Activated CD4-positive, alpha-beta T cell treated with anti-CD3 and anti-CD28 coated beads for 36 hours (primary cell): ENCODE measurements at regions not wholly inside any gene's neighbourhood (a gene's known extent, or its start where the extent isn't known, plus 50 kb on each side); places are given as distances from the start of the nearest gene placed in this dataset.
"Not testable (repeated sequence)": the region's sequence is repeated elsewhere in the genome, so short reads cannot be mapped to it uniquely, and the experiment has no call there.

Source experiments
- ATAC-seq: fragments of 200-7000 bp; cut with Tn5 transposase; one replicate; pipeline ENCODE4 v1.10.0; 2021; ENCODE audit warnings: mild to moderate bottlenecking, moderate library complexity
- CTCF ChIA-PET: fragments of 350-600 bp; sonication (Branson Sonifier 250); formaldehyde crosslinking; loops from one replicate; lab custom pipeline; 2021; ENCODE audit warnings: antibody characterized with exemption; lab: Charles Lee
- POLR2A ChIA-PET: fragments of 350-600 bp; sonication (Branson Sonifier 250); formaldehyde crosslinking; loops from one replicate; lab custom pipeline; 2021; ENCODE audit warnings: antibody characterized with exemption, inconsistent platforms; lab: Charles Lee
- DNase-seq: peaks from one replicate; pipeline ENCODE4 v3.0.0-alpha.2; 2020
- H3K27ac Mint-ChIP-seq: one replicate; pipeline ENCODE4 v1.8.0; 2021; ENCODE audit warnings: mixed read lengths
- H3K27me3 Mint-ChIP-seq: one replicate; pipeline ENCODE4 v1.8.0; 2021; ENCODE audit warnings: mixed read lengths
- H3K36me3 Mint-ChIP-seq: one replicate; pipeline ENCODE4 v1.8.0; 2021; ENCODE audit warnings: low read depth, mixed read lengths
- H3K4me1 Mint-ChIP-seq: one replicate; pipeline ENCODE4 v1.8.0; 2021; ENCODE audit warnings: mixed read lengths
- H3K4me3 Mint-ChIP-seq: one replicate; pipeline ENCODE4 v1.8.0; 2021; ENCODE audit warnings: mild to moderate bottlenecking, moderate library complexity, mixed read lengths
- H3K9me3 Mint-ChIP-seq: one replicate; pipeline ENCODE4 v1.8.0; 2021; ENCODE audit warnings: low read depth, mixed read lengths
- intact Hi-C, 2 experiments: fragments of 100-400 bp; cut with DNase I in 1 of 2; cut with micrococcal nuclease in 1 of 2; formaldehyde crosslinking; loops; one replicate each; pipeline versions ENCODE4 v1.14.2 to v1.15.1; 2022 to 2024; cut with DNase I, micrococcal nuclease

DNA sequence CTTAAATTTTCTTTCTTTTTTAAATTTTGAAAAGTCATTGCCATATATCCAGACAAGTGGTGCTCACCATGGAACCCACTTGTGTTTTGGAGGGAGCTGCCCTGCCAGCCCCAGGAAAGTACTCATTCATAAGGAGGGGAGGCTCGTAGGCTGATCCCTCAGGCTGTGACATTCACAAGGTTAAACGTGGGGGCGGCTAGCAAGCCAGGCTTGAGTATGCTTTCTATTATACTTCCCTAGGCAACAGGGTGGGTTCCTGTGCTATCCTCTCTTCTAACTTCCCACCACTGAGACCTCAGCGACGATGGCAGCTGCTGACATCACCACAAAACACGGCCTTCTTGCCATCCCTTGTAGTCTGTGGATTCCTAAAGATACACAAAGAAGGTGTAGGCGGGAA, 160.5 kb upstream of the C2CD4B start:
- Mint-ChIP-seq H3K36me3 (no peaks in the 10 kb centered on the region), H3K27me3 (peaks cover 2% of the 10 kb centered on the region), H3K4me3 (no peak overlapping the region), H3K4me1 (no peaks in the 10 kb centered on the region), H3K27ac (no peak overlapping the region), H3K9me3 (no peaks in the 10 kb centered on the region)
- no peak for ATAC-seq
- intact Hi-C loops: no loop called here
- DNase-seq: no peak
- ChIA-PET CTCF (no interaction called here), POLR2A (no interaction called here)

DNA sequence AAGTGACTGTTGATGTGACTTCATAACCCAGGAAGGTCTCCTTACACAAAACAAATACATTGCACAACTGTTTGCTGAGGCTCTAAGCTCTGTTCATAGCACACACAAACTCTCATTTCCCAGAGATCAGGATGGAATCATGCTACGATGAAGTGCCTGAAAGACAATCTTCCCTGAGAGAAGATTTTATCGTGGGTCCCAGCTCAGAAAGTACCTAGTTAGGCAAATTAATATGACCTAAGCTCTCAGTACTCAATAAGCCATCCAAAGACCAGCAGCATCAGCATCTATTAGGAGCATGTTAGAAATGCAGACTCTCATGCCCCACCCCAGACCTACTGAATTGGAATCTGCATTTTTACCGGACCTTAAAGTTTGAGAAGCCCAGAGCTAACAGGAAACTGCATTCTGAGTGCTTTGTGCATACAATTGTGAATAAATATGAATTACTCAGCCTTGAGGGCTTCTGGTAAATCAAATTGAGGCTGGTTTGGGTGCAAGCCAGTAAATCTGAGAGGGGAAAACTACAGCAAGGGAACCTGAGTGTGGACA, 161.5 kb upstream of the C2CD4B start:
- peaks cover 2% of the 10 kb centered on the region for H3K27me3 Mint-ChIP-seq
- CTCF ChIA-PET: no interaction called here
- no peaks in the 10 kb centered on the region for H3K36me3 Mint-ChIP-seq
- H3K4me1 Mint-ChIP-seq: no peaks in the 10 kb centered on the region
- no peaks in the 10 kb centered on the region for H3K9me3 Mint-ChIP-seq
- ATAC-seq: no peak
- intact Hi-C loops: no loop called here
- no peak overlapping the region for H3K4me3 Mint-ChIP-seq
- DNase-seq: no peak
- POLR2A ChIA-PET: no interaction called here
- no peak overlapping the region for H3K27ac Mint-ChIP-seq

DNA sequence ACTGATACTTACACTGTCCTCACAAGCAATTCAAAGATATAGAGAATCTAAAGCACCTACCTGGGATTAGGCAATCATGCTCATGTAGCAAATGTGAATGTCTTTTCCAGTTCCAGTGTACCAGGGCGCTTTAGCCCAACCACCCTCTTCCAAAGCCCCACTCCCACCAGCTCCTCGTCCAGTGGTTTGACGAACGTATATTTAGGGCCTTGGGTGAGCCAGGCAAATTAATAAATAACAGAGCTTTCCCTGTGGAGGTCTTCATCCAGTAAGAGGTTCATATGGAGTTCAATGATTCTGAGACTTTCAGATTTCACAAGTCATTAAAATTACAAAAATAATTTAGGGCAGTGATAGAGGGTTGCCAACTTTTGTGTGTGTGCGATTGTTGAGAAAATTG, 162.3 kb upstream of the C2CD4B start:
- ATAC-seq: no peak
- Mint-ChIP-seq H3K9me3 (no peaks in the 10 kb centered on the region), H3K27ac (no peak overlapping the region), H3K4me1 (no peaks in the 10 kb centered on the region), H3K27me3 (peaks cover 2% of the 10 kb centered on the region), H3K36me3 (no peaks in the 10 kb centered on the region), H3K4me3 (no peak overlapping the region)
- intact Hi-C loops: no loop called here
- DNase-seq: no peak
- CTCF ChIA-PET: interaction anchor here (0.6 kb wide), 1 partner anchor 18 kb away, joined by 3 read pairs; no protein-coding TSS in a partner anchor
- POLR2A ChIA-PET: no interaction called here

DNA sequence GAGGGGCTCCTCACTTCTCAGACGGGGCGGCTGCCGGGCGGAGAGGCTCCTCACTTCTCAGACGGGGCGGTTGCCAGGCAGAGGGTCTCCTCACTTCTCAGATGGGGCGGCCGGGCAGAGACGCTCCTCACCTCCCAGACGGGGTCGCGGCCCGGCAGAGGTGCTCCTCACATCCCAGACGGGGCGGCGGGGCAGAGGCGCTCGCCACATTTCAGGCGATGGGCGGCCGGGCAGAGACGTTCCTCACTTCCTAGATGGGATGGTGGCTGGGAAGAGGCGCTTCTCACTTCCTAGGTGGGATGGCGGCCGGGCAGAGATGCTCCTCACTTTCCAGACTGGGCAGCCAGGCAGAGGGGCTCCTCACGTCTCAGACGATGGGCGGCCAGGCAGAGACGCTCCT, 167.4 kb upstream of the C2CD4B start:
- POLR2A ChIA-PET, H3K4me3 Mint-ChIP-seq, CTCF ChIA-PET, intact Hi-C loops, H3K27ac Mint-ChIP-seq, H3K9me3 Mint-ChIP-seq, H3K4me1 Mint-ChIP-seq, H3K27me3 Mint-ChIP-seq, ATAC-seq, DNase-seq, H3K36me3 Mint-ChIP-seq: not testable (repeated sequence)

DNA sequence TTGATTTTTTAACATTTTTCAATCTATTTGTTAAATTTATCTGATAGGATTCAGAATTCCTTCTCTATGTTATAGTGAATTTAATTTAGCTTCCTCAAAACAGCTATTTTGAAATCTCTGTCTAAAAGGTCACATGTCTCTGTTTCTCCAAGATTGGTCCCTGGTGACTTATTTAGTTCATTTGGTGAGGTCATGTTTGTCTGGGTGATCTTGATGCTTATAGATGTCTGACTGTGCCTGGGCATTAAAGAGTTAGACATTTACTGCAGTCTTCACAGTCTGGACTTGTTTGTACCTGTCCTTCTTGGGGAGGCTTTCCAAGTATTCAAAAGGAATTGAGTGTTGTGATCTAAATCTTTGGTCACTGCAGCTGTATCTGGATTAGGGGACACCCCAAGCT, 169.5 kb upstream of the C2CD4B start:
- CTCF ChIA-PET: interaction anchor here (2.0 kb wide), 1 partner anchor 10 kb away, joined by 7 read pairs; no protein-coding TSS in a partner anchor
- ATAC-seq (no peak), DNase-seq (no peak)
- intact Hi-C loops: no loop called here
- H3K27me3 Mint-ChIP-seq: no peaks in the 10 kb centered on the region
- no peaks in the 10 kb centered on the region for H3K9me3 Mint-ChIP-seq
- POLR2A ChIA-PET: no interaction called here
- H3K27ac Mint-ChIP-seq: no peak overlapping the region
- no peak overlapping the region for H3K4me3 Mint-ChIP-seq
- H3K4me1 Mint-ChIP-seq: no peaks in the 10 kb centered on the region
- H3K36me3 Mint-ChIP-seq: no peaks in the 10 kb centered on the region

DNA sequence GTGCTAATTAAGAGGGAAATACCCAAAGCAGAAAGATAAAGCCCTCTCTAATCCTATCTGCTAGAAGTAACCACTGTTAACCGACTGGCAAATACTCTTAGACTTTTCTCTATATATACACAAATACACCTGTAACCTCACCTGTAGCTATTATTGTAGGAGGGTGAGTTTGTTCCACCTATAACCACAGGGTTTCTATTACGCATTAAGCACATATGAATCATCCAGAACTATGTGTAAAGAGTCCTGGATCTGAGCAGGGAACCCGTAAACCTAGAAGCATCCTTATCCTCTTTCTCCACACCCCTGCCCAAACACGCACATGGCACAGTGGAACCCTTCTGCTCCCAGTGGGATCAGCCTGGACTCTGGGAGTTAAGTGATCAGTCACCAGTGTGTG, 172.8 kb upstream of the C2CD4B start:
- no peak overlapping the region for H3K27ac Mint-ChIP-seq
- H3K4me3 Mint-ChIP-seq: no peak overlapping the region
- H3K36me3 Mint-ChIP-seq: no peaks in the 10 kb centered on the region
- CTCF ChIA-PET: interaction anchor here (0.6 kb wide), 1 partner anchor 385 kb away, joined by 3 read pairs; no protein-coding TSS in a partner anchor
- intact Hi-C loops: no loop called here
- DNase-seq (no peak), ATAC-seq (no peak)
- H3K27me3 Mint-ChIP-seq: no peaks in the 10 kb centered on the region
- no peaks in the 10 kb centered on the region for H3K9me3 Mint-ChIP-seq
- POLR2A ChIA-PET: no interaction called here
- H3K4me1 Mint-ChIP-seq: no peaks in the 10 kb centered on the region

DNA sequence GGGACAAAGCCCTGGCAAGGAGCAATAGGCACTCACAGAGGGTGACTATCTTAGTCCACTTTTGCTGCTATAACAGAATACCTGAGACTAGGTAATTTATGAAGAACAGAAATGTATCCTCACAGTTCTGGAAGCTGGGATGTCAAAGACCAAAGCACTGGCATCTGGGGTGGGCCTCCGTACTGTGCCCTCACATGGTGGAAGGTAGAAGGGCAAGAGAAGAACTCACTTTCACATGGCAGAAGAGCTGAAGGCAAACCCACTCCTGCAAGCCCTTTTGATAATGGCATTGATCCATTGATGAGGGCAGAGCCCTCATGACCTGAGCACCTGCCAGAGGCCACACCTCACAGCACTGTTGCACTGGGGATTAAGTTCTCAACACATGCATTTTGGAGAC, 173.4 kb upstream of the C2CD4B start:
- POLR2A ChIA-PET: no interaction called here
- no peak for DNase-seq
- no peak overlapping the region for H3K27ac Mint-ChIP-seq
- no peaks in the 10 kb centered on the region for H3K27me3 Mint-ChIP-seq
- intact Hi-C loops: no loop called here
- no peak for ATAC-seq
- no peaks in the 10 kb centered on the region for H3K36me3 Mint-ChIP-seq
- no peaks in the 10 kb centered on the region for H3K4me1 Mint-ChIP-seq
- CTCF ChIA-PET: no interaction called here
- no peak overlapping the region for H3K4me3 Mint-ChIP-seq
- no peaks in the 10 kb centered on the region for H3K9me3 Mint-ChIP-seq

DNA sequence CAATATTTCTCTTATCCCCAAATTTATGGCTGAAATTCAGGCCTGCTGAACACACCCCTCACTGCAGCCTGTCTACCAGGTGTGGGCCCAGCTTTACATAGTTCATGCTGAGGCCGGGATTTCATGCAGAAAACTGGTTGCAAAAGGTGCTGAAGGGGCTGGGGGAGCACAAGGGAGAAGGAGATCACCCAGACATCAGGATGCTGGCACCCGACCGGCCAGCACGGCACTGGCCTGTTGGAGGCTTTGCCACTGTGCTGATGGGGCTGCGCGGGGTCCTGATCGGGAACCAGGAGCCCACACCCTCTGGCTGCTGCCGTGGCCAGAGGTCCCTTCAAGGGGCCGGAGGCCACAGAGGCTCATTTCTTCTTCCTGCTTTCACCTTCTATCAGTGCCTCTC, 177.9 kb upstream of the C2CD4B start:
- no peaks in the 10 kb centered on the region for H3K27me3 Mint-ChIP-seq
- ChIA-PET CTCF (interaction anchor here (0.6 kb wide), 1 partner anchor 108 kb away, joined by 3 read pairs; no protein-coding TSS in a partner anchor), POLR2A (no interaction called here)
- H3K9me3 Mint-ChIP-seq: peaks cover 2% of the 10 kb centered on the region
- ATAC-seq (no peak), DNase-seq (no peak)
- H3K36me3 Mint-ChIP-seq: no peaks in the 10 kb centered on the region
- peaks cover 6% of the 10 kb centered on the region for H3K4me1 Mint-ChIP-seq
- no peak overlapping the region for H3K4me3 Mint-ChIP-seq
- intact Hi-C loops: no loop called here
- H3K27ac Mint-ChIP-seq: no peak overlapping the region

DNA sequence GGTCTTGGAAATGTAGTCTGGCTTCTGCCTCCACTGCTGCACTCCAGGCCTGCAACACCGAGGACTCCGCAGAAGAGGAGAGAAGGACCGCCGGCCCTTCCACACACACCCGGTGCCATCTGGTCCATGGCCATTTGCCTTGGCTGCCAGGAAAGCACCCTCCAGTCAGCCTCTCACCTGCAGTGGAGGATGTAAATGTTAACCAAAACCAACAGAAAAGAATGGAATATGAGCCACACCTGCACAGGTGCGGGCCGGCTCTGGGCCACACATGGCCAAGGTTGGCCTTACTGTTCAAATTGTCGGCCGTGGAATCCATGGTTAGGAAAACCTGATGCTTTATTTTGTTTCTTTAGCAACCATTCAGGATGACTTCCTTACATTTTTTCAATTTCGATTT, 178.3 kb upstream of the C2CD4B start:
- CTCF ChIA-PET: interaction anchor here (0.7 kb wide), 1 partner anchor 89 kb away, joined by 3 read pairs; no protein-coding TSS in a partner anchor
- Mint-ChIP-seq H3K27me3 (no peaks in the 10 kb centered on the region), H3K36me3 (no peaks in the 10 kb centered on the region), H3K27ac (no peak overlapping the region), H3K4me3 (no peak overlapping the region), H3K9me3 (peaks cover 2% of the 10 kb centered on the region), H3K4me1 (peaks cover 6% of the 10 kb centered on the region)
- POLR2A ChIA-PET: no interaction called here
- ATAC-seq: no peak
- DNase-seq: no peak
- intact Hi-C loops: no loop called here

DNA sequence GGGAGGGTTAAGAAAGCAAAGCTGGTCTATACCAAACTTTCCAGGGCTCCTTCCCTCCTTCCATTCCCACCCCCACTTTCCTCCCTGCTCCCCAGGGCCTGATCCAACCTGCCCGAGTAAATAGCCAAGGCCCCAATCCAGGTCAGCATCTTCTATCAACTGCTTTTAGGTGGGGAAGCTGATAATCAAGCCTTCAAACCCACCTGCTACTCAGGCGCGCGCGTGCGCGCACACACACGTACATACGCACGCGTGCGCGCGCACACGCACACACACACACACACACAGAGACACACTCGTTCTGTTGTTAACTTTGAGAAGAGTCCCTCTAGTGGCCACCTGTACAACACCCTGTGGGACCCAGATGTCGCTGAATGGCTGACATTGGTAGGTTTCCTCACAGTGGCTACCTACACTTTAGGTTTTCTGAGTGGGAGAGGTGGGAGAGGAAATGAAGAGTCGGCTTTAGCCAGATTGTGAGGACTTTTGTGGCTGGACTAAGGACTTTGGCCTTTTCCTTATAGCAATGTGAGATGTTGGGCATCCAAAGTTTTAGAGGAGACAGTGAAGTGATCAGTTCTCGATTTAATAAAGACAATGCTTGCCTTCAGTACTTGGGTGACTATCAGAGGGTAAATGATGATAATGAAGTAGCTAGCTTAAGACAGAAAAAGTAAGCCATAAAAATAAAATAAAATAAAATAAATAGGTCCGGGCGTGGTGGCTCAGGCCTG, 179.9 kb upstream of the C2CD4B start:
- no peaks in the 10 kb centered on the region for H3K36me3 Mint-ChIP-seq
- peak overlapping the region; percentile 88 for H3K27ac Mint-ChIP-seq
- peak; percentile 83 for DNase-seq
- peak overlapping the region; percentile 56 for H3K4me3 Mint-ChIP-seq
- POLR2A ChIA-PET: no interaction called here
- H3K27me3 Mint-ChIP-seq: no peaks in the 10 kb centered on the region
- ATAC-seq: peak; percentile 99
- CTCF ChIA-PET: interaction anchor here (0.6 to 1.2 kb wide), 10 partner anchors 8 to 284 kb away, joined by 3 to 8 read pairs (median 3); partner anchors contain the start of gene VPS13C
- peaks cover 2% of the 10 kb centered on the region for H3K9me3 Mint-ChIP-seq
- intact Hi-C loops: loop anchor here in 1 of 2 experiments (2.0 kb wide), 1 partner anchor 46 kb away; the partner anchor contains the start of gene TLN2
- H3K4me1 Mint-ChIP-seq: peaks cover 6% of the 10 kb centered on the region

DNA sequence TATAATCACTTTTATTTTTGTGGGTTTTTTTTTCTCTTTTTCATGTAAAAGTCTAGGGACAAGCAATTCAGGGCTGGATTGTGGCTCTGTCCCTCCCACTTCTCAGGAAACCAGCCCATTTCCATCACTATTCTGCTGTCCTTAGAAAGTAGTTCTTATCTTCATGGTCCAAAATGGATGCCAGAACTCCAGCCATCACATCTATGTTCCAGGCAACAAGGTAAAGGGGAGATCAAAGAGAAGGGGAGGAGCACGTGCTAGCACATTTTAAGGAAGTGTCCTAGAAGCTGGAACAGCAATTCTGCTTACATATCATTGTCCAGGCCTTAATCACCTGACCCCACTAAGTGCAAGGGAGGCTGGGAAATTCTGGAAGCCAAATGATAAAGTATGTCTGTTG, 181.1 kb upstream of the C2CD4B start:
- Mint-ChIP-seq H3K9me3 (peaks cover 2% of the 10 kb centered on the region), H3K4me1 (peaks cover 6% of the 10 kb centered on the region), H3K4me3 (no peak overlapping the region), H3K27me3 (peaks cover 2% of the 10 kb centered on the region), H3K36me3 (no peaks in the 10 kb centered on the region), H3K27ac (no peak overlapping the region)
- intact Hi-C loops: no loop called here
- ChIA-PET CTCF (no interaction called here), POLR2A (no interaction called here)
- no peak for ATAC-seq
- no peak for DNase-seq

DNA sequence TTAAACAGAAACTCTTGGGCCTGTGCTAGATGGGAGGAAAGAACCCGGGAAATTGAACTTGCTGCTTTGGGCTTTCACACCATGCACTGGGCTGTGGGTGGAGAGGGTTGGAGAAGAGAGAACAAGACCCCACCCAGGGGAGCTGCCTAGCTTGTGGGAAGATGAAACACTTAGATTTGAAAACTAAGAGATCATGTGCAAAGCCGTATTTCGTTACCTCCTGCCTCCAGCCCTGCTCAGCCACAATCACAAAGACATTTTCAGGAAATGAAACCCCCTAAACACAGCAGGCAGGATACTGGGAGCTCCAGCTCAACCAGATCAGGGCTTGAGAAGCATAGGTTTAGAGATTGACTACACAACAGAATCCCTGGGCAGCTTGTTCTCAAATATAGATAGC, 183.0 kb upstream of the C2CD4B start:
- ChIA-PET POLR2A (no interaction called here), CTCF (no interaction called here)
- no peak for ATAC-seq
- Mint-ChIP-seq H3K27ac (no peak overlapping the region), H3K36me3 (no peaks in the 10 kb centered on the region), H3K9me3 (peaks cover 2% of the 10 kb centered on the region), H3K27me3 (peaks cover 11% of the 10 kb centered on the region), H3K4me1 (peaks cover 6% of the 10 kb centered on the region), H3K4me3 (no peak overlapping the region)
- no peak for DNase-seq
- intact Hi-C loops: no loop called here
